IMR-90 (cell line): ENCODE measurements at regions not wholly inside any gene's neighbourhood (a gene's known extent, or its start where the extent isn't known, plus 50 kb on each side); places are given as distances from the start of the nearest gene placed in this dataset.

Experiments used
- ATAC-seq: fragments of 200-7000 bp; cut with Tn5 transposase; 2 replicates; pipeline ENCODE4 v1.9.1; 2020; ENCODE audit warnings: low read depth, mild to moderate bottlenecking, moderate library complexity
- BruUV-seq: library from RNA; stranded (reverse); fragments of 400-500 nt; replicated peaks from 2 replicates; lab custom pipeline; 2021; lab: Mats Ljungman, UMichigan
- CTCF ChIA-PET: fragments of 300-600 bp; formaldehyde crosslinking; extraction: SDS; loops from one replicate; lab custom pipeline; 2021; ENCODE audit warnings: antibody characterized with exemption; lab: Yijun Ruan, JAX
- POLR2A ChIA-PET: fragments of 300-600 bp; sonication (Branson Sonifier 250); formaldehyde crosslinking; loops from one replicate; lab custom pipeline; 2022; ENCODE audit warnings: antibody characterized with exemption; ENCODE audit not compliant: unreplicated experiment; lab: Charles Lee
- DNase-seq: peaks from one replicate; pipeline ENCODE4 v3.0.0; 2013
- H2AFZ ChIP-seq: replicated peaks from 2 replicates; pipeline ENCODE3; 2013; ENCODE audit warnings: low read length, mild to moderate bottlenecking; ENCODE audit not compliant: poor library complexity
- H2AK5ac ChIP-seq: 2 replicates; pipeline ENCODE4 v1.6.1; 2013; ENCODE audit warnings: low read depth, low read length, inconsistent platforms
- H2AK9ac ChIP-seq: replicated peaks from 2 replicates; pipeline ENCODE3; 2013; ENCODE audit warnings: mild to moderate bottlenecking, low read depth, low read length, moderate library complexity; ENCODE audit not compliant: poor library complexity
- H2BK120ac ChIP-seq: 2 replicates; pipeline ENCODE4 v1.6.1; 2013; ENCODE audit warnings: low read depth, low read length, inconsistent platforms
- H2BK15ac ChIP-seq: 3 replicates; pipeline ENCODE4 v1.6.1; 2013; ENCODE audit warnings: low read depth, low read length, inconsistent platforms
- H2BK20ac ChIP-seq: 2 replicates; pipeline ENCODE4 v1.6.1; 2013; ENCODE audit warnings: low read depth, mild to moderate bottlenecking, inconsistent platforms, low read length, moderate library complexity
- H2BK5ac ChIP-seq: 2 replicates; pipeline ENCODE4 v1.6.1; 2013; ENCODE audit warnings: mild to moderate bottlenecking, low read depth, low read length, inconsistent platforms; ENCODE audit not compliant: poor library complexity, severe bottlenecking
- H3K14ac ChIP-seq: replicated peaks from 2 replicates; pipeline ENCODE4 v1.6.1; 2013; ENCODE audit warnings: low read depth, low read length, inconsistent platforms
- H3K18ac ChIP-seq: 2 replicates; pipeline ENCODE4 v1.6.1; 2013; ENCODE audit warnings: low read depth, low read length, control low read depth
- H3K23ac ChIP-seq: 2 replicates; pipeline ENCODE4 v1.6.1; 2013; ENCODE audit warnings: low read depth, low read length, inconsistent platforms
- H3K27ac ChIP-seq: 2 replicates; pipeline ENCODE4 v1.5.1; 2013; ENCODE audit warnings: mild to moderate bottlenecking, control low read depth, low read length; ENCODE audit not compliant: insufficient read depth
- H3K27me3 ChIP-seq: 2 replicates; pipeline ENCODE4 v1.6.1; 2013; ENCODE audit warnings: low read length; ENCODE audit not compliant: control insufficient read depth, insufficient read depth
- H3K36me3 ChIP-seq: 2 replicates; pipeline ENCODE4 v1.6.1; 2013; ENCODE audit warnings: low read length, mixed read lengths; ENCODE audit not compliant: control insufficient read depth, insufficient read depth
- H3K4ac ChIP-seq: 2 replicates; pipeline ENCODE4 v1.6.1; 2013; ENCODE audit warnings: low read depth, low read length, inconsistent platforms
- H3K4me1 ChIP-seq: 2 replicates; pipeline ENCODE4 v1.6.1; 2013; ENCODE audit warnings: low read length, mixed read lengths; ENCODE audit not compliant: control insufficient read depth, insufficient read depth
- H3K4me2 ChIP-seq: 2 replicates; pipeline ENCODE4 v1.6.1; 2013; ENCODE audit warnings: low read depth, mild to moderate bottlenecking, control low read depth, low read length, moderate library complexity
- H3K4me3 ChIP-seq: 2 replicates; pipeline ENCODE4 v1.5.1; 2013; ENCODE audit warnings: low read depth, mild to moderate bottlenecking, control low read depth, low read length, moderate library complexity; ENCODE audit not compliant: insufficient read depth
- H3K56ac ChIP-seq: 2 replicates; pipeline ENCODE4 v1.6.1; 2013; ENCODE audit warnings: low read length, inconsistent platforms; ENCODE audit not compliant: insufficient read depth; ENCODE audit errors: extremely low read depth
- H3K79me1 ChIP-seq, 2 experiments: 2 replicates each; pipeline ENCODE4 v1.6.1; 2013; ENCODE audit warnings: low read length in 2 of 2, inconsistent platforms in 1 of 2, low read depth in 1 of 2
- H3K9ac ChIP-seq: 2 replicates; pipeline ENCODE4 v1.6.1; 2013; ENCODE audit warnings: low read depth, low read length, control low read depth
- H3K9me1 ChIP-seq: 2 replicates; pipeline ENCODE4 v1.6.1; 2013; ENCODE audit warnings: low read length, inconsistent platforms; ENCODE audit not compliant: insufficient read depth
- H3K9me3 ChIP-seq: 2 replicates; pipeline ENCODE4 v1.6.1; 2013; ENCODE audit warnings: low read length; ENCODE audit not compliant: control insufficient read depth, insufficient read depth
- H4K20me1 ChIP-seq: 2 replicates; pipeline ENCODE4 v1.6.1; 2013; ENCODE audit warnings: low read length, inconsistent platforms; ENCODE audit not compliant: insufficient read depth
- H4K5ac ChIP-seq: 2 replicates; pipeline ENCODE4 v1.6.1; 2013; ENCODE audit warnings: mild to moderate bottlenecking, low read depth, low read length, control low read depth
- H4K8ac ChIP-seq, 2 experiments: 2 replicates each; pipeline ENCODE4 v1.6.1; 2013; ENCODE audit warnings: low read depth in 2 of 2, low read length in 2 of 2, control low read depth in 1 of 2, inconsistent platforms in 1 of 2
- H4K91ac ChIP-seq: 2 replicates; pipeline ENCODE4 v1.6.1; 2013; ENCODE audit warnings: low read depth, low read length, inconsistent platforms; ENCODE audit not compliant: insufficient read depth
- BHLHE40 ChIP-seq: fragments of 150-350 bp; IDR thresholded peaks from 2 replicates; pipeline ENCODE4 v1.6.1; 2016; ENCODE audit warnings: mild to moderate bottlenecking, low read depth, low read length
- CEBPB ChIP-seq: IDR thresholded peaks from 2 replicates; pipeline ENCODE4 v1.6.1; 2012; ENCODE audit warnings: low read depth, low read length, improper control_type of control experiment
- CHD1 ChIP-seq: IDR thresholded peaks from 2 replicates; pipeline ENCODE4 v1.6.1; 2012; ENCODE audit warnings: low read depth, low read length, improper control_type of control experiment
- FOS ChIP-seq: fragments of 150-350 bp; IDR thresholded peaks from 2 replicates; pipeline ENCODE4 v1.6.1; 2016; ENCODE audit warnings: low read depth, low read length
- MAFK ChIP-seq: IDR thresholded peaks from 2 replicates; pipeline ENCODE4 v1.6.1; 2012; ENCODE audit warnings: low read depth, low read length, improper control_type of control experiment
- MAZ ChIP-seq: IDR thresholded peaks from 2 replicates; pipeline ENCODE4 v1.6.1; 2012; ENCODE audit warnings: low read depth, mild to moderate bottlenecking, low read length, improper control_type of control experiment, moderate library complexity, borderline replicate concordance
- MXI1 ChIP-seq: IDR thresholded peaks from 2 replicates; pipeline ENCODE4 v1.6.1; 2012; ENCODE audit warnings: low read depth, mild to moderate bottlenecking, low read length, moderate library complexity, borderline replicate concordance
- NFE2L2 ChIP-seq: fragments of 150-350 bp; IDR thresholded peaks from 2 replicates; pipeline ENCODE4 v1.6.1; 2016; ENCODE audit warnings: low read depth, mild to moderate bottlenecking, low read length
- POLR2A ChIP-seq: IDR thresholded peaks from 2 replicates; pipeline ENCODE4 v1.6.1; 2012; ENCODE audit warnings: mild to moderate bottlenecking, low read depth, low read length
- RAD21 ChIP-seq: IDR thresholded peaks from 2 replicates; pipeline ENCODE4 v1.6.1; 2012; ENCODE audit warnings: low read length, improper control_type of control experiment
- RCOR1 ChIP-seq: IDR thresholded peaks from 2 replicates; pipeline ENCODE4 v1.6.1; 2012; ENCODE audit warnings: mild to moderate bottlenecking, low read length, improper control_type of control experiment; ENCODE audit not compliant: insufficient replicate concordance
- RFX5 ChIP-seq: IDR thresholded peaks from 2 replicates; pipeline ENCODE4 v1.8.0; 2012; ENCODE audit warnings: low read depth, mild to moderate bottlenecking, low read length, moderate library complexity
- SMC3 ChIP-seq: fragments of 150-350 bp; IDR thresholded peaks from 2 replicates; pipeline ENCODE4 v1.6.1; 2016; ENCODE audit warnings: low read depth, mild to moderate bottlenecking, antibody characterized with exemption, low read length, moderate library complexity
- WGBS, 2 experiments: methylation state at CpG; one replicate each; pipeline versions ENCODE4 v1.1.5 to v1.1.7; 2013; ENCODE audit warnings: missing lambda C conversion rate in 2 of 2; ENCODE audit not compliant: insufficient read length in 1 of 2; ENCODE audit errors: extremely low coverage in 2 of 2; 5-methylcytosine and 5-hydroxymethylcytosine counted together
- dilution Hi-C: fragments of 300-500 bp; cut with HindIII; formaldehyde crosslinking; loops from one replicate; pipeline ENCODE4 v1.14.3; 2018; ENCODE audit warnings: low sequenced_read_pairs; ENCODE audit not compliant: unreplicated experiment
- in situ Hi-C: fragments of 300-500 bp; cut with MboI; formaldehyde crosslinking; loops from 3 replicates; pipeline ENCODE4 v1.14.3; 2019; ENCODE audit warnings: low sequenced_read_pairs, inconsistent platforms, mixed read lengths
- intact Hi-C: fragments of 100-400 bp; cut with micrococcal nuclease; formaldehyde crosslinking; loops from 2 replicates; pipeline ENCODE4 v1.10.0; 2022
- TF ChIP-seq, protein P1 (sequence below): fragments of 150-350 bp; IDR thresholded peaks from 2 replicates; pipeline ENCODE4 v1.6.1; 2016; ENCODE audit warnings: low read depth, mild to moderate bottlenecking, low read length, moderate library complexity, borderline replicate concordance
- TF ChIP-seq, protein P2 (sequence below): conservative IDR thresholded peaks from 2 replicates; pipeline ENCODE4 v1.5.1; 2012; ENCODE audit warnings: mild to moderate bottlenecking, low read depth, low read length, improper control_type of control experiment

DNA sequence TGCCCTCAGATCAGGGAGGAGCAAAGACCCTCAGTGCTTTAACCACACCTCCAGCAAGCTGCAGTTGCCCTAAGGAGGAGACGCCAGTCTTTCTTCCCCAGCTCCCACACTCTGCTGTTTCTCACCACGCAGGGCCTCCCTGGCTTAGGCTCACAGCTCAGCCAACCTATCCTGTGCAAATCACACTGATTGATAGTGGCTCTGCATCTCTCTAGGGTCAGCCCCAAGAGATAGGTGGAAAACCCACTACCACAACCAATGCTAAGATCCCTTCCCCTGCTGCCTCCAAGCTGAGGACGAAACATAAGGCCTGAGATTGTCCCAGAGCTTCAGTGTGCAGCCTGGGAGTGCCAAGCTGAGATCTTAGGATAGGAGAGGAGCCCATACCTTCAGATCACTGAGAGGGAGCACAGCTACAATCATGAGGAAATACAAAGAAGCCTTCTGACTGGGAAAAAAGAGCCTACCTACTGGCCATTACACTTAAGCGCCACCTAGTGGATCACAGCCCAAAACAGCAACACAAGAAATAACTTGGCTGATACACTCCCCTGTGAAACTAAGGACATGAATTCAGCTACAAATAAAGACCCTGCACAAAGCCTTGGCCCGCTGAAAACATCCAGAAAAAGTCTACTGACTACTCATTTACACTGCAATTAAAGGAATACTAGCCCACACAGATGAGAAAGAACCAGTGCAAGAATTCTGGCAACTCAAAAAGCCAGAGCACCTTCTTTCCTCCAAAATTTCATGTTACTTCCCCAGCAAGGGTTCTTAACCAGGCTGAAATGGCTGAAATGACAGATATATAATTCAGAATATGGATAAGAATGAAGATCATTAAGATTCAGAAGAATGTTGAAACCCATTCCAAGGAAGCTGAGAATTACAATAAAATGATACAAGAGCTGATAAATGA lies 271.5 kb upstream of the DCBLD2 start:
- DNase-seq: peak; percentile 80
- TF ChIP-seq, protein P1, sequence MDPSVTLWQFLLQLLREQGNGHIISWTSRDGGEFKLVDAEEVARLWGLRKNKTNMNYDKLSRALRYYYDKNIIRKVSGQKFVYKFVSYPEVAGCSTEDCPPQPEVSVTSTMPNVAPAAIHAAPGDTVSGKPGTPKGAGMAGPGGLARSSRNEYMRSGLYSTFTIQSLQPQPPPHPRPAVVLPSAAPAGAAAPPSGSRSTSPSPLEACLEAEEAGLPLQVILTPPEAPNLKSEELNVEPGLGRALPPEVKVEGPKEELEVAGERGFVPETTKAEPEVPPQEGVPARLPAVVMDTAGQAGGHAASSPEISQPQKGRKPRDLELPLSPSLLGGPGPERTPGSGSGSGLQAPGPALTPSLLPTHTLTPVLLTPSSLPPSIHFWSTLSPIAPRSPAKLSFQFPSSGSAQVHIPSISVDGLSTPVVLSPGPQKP: no peak
- TF ChIP-seq CEBPB (no peak), POLR2A (no peak), RAD21 (peak; percentile 87), BHLHE40 (no peak), RFX5 (no peak), MXI1 (no peak), CHD1 (no peak), RCOR1 (no peak), MAZ (no peak), SMC3 (peak; percentile 92), FOS (no peak), MAFK (no peak), NFE2L2 (no peak)
- TF ChIP-seq, protein P2, sequence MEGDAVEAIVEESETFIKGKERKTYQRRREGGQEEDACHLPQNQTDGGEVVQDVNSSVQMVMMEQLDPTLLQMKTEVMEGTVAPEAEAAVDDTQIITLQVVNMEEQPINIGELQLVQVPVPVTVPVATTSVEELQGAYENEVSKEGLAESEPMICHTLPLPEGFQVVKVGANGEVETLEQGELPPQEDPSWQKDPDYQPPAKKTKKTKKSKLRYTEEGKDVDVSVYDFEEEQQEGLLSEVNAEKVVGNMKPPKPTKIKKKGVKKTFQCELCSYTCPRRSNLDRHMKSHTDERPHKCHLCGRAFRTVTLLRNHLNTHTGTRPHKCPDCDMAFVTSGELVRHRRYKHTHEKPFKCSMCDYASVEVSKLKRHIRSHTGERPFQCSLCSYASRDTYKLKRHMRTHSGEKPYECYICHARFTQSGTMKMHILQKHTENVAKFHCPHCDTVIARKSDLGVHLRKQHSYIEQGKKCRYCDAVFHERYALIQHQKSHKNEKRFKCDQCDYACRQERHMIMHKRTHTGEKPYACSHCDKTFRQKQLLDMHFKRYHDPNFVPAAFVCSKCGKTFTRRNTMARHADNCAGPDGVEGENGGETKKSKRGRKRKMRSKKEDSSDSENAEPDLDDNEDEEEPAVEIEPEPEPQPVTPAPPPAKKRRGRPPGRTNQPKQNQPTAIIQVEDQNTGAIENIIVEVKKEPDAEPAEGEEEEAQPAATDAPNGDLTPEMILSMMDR: peak; percentile 86

More for the DNA sequence above, 271.5 kb upstream of the DCBLD2 start:
- Histone ChIP-seq H3K4me2 (no peak overlapping the region), H3K9ac (no peak overlapping the region), H2BK120ac (peak overlapping the region; percentile 70; the same call in 1 of the 2 replicates), H3K27me3 (no peaks in the 10 kb centered on the region), H2AFZ (peak overlapping the region; percentile 86), H2BK20ac (peak overlapping the region; percentile 82; the same call in 1 of the 2 replicates), H2AK9ac (peak overlapping the region; percentile 82), H3K36me3 (no peaks in the 10 kb centered on the region), H4K91ac (peak overlapping the region; percentile 70; the same call in 1 of the 2 replicates), H3K9me3 (no peaks in the 10 kb centered on the region), H4K20me1 (no peaks in the 10 kb centered on the region), H2BK5ac (no peak overlapping the region), H2BK15ac (peak overlapping the region; percentile 88; the same call in 1 of the 3 replicates), H3K18ac (peak overlapping the region; percentile 39; the same call in 1 of the 2 replicates), H4K5ac (peak overlapping the region; percentile 66; the same call in 1 of the 2 replicates), H4K8ac (no peak overlapping the region; a peak in 1 of 4 replicates), H3K56ac (no peak overlapping the region), H3K4ac (peak overlapping the region; percentile 76), H3K27ac (no peak overlapping the region), H3K79me1 (no peaks in the 10 kb centered on the region), H3K14ac (peak overlapping the region; percentile 48; the same call in 1 of the 2 replicates), H3K4me3 (no peak overlapping the region), H3K4me1 (no peaks in the 10 kb centered on the region), H3K23ac (no peak overlapping the region), H2AK5ac (peak overlapping the region; percentile 90), H3K9me1 (peaks cover 12% of the 10 kb centered on the region; the same call in 1 of the 2 replicates)
- CTCF ChIA-PET: interaction anchor here (0.5 to 2.0 kb wide), 17 partner anchors 9 to 375 kb away, joined by 3 to 11 read pairs (median 4); no protein-coding TSS in a partner anchor
- dilution Hi-C loops: no loop called here
- no TSS peak for BruUV-seq
- ATAC-seq: peak; percentile 82
- in situ Hi-C loops: loop anchor here (10.0 kb wide), 1 partner anchor 582 kb away; no protein-coding TSS in a partner anchor
- intact Hi-C loops: loop anchor here (1.0 to 5.0 kb wide), 5 partner anchors 59 to 579 kb away; partner anchors contain the start of gene COL8A1
- POLR2A ChIA-PET: no interaction called here
- WGBS, 2 experiments: no CpG with 5 or more reads among the region's 5 CpGs
